ENCODE measurements at regions not wholly inside any gene's neighbourhood (a gene's known extent, or its start where the extent isn't known, plus 50 kb on each side); places are given as distances from the start of the nearest gene placed in this dataset.

DNA sequence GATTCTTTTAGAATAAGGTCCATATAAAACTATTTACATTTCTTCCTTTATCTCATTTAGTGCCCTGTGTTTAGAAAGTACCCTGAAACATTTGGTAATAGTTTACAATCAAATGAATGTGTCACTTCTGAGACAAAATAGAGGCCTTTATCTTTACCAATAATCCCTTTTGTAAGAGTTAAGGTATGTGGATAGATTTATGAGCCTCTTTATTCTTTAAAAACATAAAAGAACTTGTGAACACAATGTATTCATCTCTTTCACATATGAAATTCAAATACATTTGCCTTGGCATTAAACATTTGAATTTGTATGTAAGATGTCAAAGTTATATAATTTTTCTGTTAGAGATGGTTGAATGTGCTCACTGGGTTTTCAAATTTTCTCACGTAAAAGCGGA lies 180.5 kb upstream of the CWC22 start:
- TF ChIP-seq, protein P1, sequence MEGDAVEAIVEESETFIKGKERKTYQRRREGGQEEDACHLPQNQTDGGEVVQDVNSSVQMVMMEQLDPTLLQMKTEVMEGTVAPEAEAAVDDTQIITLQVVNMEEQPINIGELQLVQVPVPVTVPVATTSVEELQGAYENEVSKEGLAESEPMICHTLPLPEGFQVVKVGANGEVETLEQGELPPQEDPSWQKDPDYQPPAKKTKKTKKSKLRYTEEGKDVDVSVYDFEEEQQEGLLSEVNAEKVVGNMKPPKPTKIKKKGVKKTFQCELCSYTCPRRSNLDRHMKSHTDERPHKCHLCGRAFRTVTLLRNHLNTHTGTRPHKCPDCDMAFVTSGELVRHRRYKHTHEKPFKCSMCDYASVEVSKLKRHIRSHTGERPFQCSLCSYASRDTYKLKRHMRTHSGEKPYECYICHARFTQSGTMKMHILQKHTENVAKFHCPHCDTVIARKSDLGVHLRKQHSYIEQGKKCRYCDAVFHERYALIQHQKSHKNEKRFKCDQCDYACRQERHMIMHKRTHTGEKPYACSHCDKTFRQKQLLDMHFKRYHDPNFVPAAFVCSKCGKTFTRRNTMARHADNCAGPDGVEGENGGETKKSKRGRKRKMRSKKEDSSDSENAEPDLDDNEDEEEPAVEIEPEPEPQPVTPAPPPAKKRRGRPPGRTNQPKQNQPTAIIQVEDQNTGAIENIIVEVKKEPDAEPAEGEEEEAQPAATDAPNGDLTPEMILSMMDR (IDR thresholded peaks at IDR 0.05; ENCODE audit: low read depth, low read length), result no peak

DNA sequence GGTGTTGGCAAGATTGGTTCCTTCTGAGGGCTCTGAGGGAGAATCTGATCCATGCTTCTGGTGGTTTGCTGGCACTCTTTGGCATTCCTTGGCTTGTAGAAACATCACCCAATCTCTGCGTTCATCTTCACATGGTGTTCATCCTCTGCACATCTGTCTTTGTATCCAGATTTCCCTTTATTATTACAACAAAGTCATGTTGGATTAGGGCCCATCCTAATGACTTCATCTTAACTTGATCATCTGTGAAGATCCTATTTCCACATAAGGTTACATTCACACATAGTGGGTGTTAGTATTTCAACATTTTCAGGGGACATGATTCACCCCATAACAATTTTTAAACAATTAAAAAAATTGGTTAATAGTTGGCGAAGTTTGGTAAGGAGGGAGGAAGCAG lies 177.4 kb upstream of the CWC22 start:
- Histone ChIP-seq H3K9me3 (ENCODE audit: severe bottlenecking) (no peaks in the 10 kb centered on the region), H3K27me3 (ENCODE audit: insufficient read depth, low read depth, severe bottlenecking) (no peaks in the 10 kb centered on the region), H3K27ac (no peak overlapping the region), H3K36me3 (no peaks in the 10 kb centered on the region), H3K4me3 (ENCODE audit: low read depth, low read length) (no peak overlapping the region)
- TF ChIP-seq, protein P1 (IDR thresholded peaks at IDR 0.05; ENCODE audit: low read depth, low read length), result no peak
- no peak for DNase-seq

More for the DNA sequence above, 180.5 kb upstream of the CWC22 start:
- DNase-seq, result no peak
- no peaks in the 10 kb centered on the region for H3K27me3 ChIP-seq (ENCODE audit: insufficient read depth, low read depth, severe bottlenecking)
- no peaks in the 10 kb centered on the region for H3K36me3 ChIP-seq
- H3K27ac ChIP-seq, result no peak overlapping the region
- no peaks in the 10 kb centered on the region for H3K9me3 ChIP-seq (ENCODE audit: severe bottlenecking)
- no peak overlapping the region for H3K4me3 ChIP-seq (ENCODE audit: low read depth, low read length)

DNA sequence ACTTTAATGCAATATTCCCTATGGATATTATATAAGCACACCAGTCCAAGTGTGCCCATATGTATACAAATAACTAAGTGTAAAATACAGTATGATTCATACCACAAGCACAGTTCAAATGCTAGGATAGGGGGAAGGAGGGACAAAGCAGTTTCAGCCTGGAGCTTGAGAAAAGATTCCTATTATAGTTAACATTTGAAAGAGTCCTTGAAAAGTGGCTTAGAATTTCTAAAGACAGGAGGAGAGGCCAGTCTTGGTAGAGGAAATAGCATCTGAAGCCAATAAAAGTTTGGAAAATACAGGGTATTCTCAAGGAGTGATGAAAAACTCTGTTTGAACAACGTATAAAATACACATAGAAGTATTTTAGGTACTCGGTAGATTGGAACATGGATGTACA lies 173.4 kb upstream of the CWC22 start:
- Histone ChIP-seq H3K4me3 (ENCODE audit: low read depth, low read length) (no peak overlapping the region), H3K27me3 (ENCODE audit: insufficient read depth, low read depth, severe bottlenecking) (no peaks in the 10 kb centered on the region), H3K27ac (no peak overlapping the region), H3K36me3 (no peaks in the 10 kb centered on the region), H3K9me3 (ENCODE audit: severe bottlenecking) (no peaks in the 10 kb centered on the region)
- DNase-seq, result no peak
- TF ChIP-seq, protein P1 (IDR thresholded peaks at IDR 0.05; ENCODE audit: low read depth, low read length), result no peak

DNA sequence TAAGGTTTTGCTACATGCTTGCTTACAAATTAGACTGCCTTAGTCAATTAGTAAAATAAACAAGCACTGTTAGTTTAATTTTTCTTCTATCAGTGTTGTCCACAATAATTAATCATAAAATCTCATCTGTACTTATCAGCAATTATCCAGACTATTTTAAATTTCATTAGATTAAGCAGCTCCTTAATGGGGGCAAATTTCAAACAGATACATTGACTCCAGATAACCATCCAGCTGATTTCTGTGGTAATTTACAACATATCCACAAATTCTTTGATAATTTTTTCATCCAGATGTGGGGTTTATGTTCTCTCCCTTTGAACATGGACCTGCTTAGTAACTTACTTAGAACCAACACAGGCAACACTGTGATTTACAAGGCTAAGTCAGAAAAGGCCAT lies 170.4 kb upstream of the CWC22 start:
- DNase-seq, result no peak
- Histone ChIP-seq H3K27me3 (ENCODE audit: insufficient read depth, low read depth, severe bottlenecking) (no peaks in the 10 kb centered on the region), H3K36me3 (no peaks in the 10 kb centered on the region), H3K9me3 (ENCODE audit: severe bottlenecking) (no peaks in the 10 kb centered on the region), H3K4me3 (ENCODE audit: low read depth, low read length) (no peak overlapping the region), H3K27ac (no peak overlapping the region)
- TF ChIP-seq, protein P1 (IDR thresholded peaks at IDR 0.05; ENCODE audit: low read depth, low read length), result no peak

DNA sequence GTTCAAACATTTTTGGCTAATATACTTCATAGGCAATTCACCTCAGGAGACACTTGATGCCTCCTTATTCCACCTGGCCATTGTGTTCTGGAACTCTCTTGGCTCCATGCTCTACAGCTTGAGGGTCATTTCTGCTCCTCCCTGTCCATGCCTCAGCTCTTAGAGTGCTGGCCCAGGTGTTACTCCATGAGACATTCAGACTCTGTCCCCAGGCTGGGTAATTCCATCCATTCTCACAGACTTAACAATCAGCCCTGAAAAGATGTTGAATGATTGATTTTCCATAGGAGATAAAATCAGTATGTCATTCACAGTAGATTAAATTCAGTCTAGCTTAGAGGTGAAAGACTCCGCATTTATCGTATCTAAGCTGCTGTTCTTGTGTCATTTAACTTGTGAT lies 168.6 kb upstream of the CWC22 start:
- TF ChIP-seq, protein P1 (IDR thresholded peaks at IDR 0.05; ENCODE audit: low read depth, low read length), result no peak
- Histone ChIP-seq H3K27ac (no peak overlapping the region), H3K36me3 (no peaks in the 10 kb centered on the region), H3K4me3 (ENCODE audit: low read depth, low read length) (no peak overlapping the region), H3K27me3 (ENCODE audit: insufficient read depth, low read depth, severe bottlenecking) (no peaks in the 10 kb centered on the region), H3K9me3 (ENCODE audit: severe bottlenecking) (no peaks in the 10 kb centered on the region)
- DNase-seq, result no peak

DNA sequence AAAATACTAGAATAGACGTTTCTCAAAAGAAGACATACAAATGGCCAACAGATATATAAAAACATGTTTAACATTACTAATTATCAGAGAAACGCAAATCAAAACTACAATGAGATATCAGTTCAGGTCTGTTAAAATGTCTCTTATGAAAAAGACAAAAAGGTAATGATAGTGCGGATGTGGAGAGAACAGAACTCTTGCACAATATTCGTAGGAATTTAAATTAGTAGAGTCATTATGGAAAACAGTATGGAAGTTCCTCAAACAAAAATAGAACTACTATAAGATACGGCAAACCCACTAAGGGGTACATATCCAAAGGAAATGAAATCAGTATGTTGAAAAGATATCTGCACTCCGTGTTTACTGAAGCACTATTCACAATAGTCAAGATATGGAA lies 167.5 kb upstream of the CWC22 start:
- Histone ChIP-seq H3K36me3 (no peaks in the 10 kb centered on the region), H3K27me3 (ENCODE audit: insufficient read depth, low read depth, severe bottlenecking) (no peaks in the 10 kb centered on the region), H3K4me3 (ENCODE audit: low read depth, low read length) (no peak overlapping the region), H3K27ac (no peak overlapping the region), H3K9me3 (ENCODE audit: severe bottlenecking) (peaks cover 2% of the 10 kb centered on the region)
- TF ChIP-seq, protein P1 (IDR thresholded peaks at IDR 0.05; ENCODE audit: low read depth, low read length), result no peak
- DNase-seq, result no peak

Measured in WERI-Rb-1 (cell line).